ENCODE measurements at regions not wholly inside any gene's neighbourhood (a gene's known extent, or its start where the extent isn't known, plus 50 kb on each side); places are given as distances from the start of the nearest gene placed in this dataset.

GRCh38 chr5:12141496-12141895 lies 237.2 kb upstream of the CTNND2 start:
- no peak overlapping the region for H3K4me2 ChIP-seq (ENCODE audit: insufficient read depth, insufficient read length, low read length)
- peaks cover 0 to 15% (median 10%) of the 10 kb centered on the region in 3 experiments; a peak in 6 of 7 replicates for H3K36me3 Mint-ChIP-seq (ENCODE audit: insufficient read depth in 1 of 3, low read depth in 3 of 3)
- no peak overlapping the region for H2BK5ac ChIP-seq (ENCODE audit: insufficient read length, low read length)
- H3K27me3 ChIP-seq (ENCODE audit: insufficient read depth, low read length): no peaks in the 10 kb centered on the region
- H3T11ph ChIP-seq (ENCODE audit: low read length): no peak overlapping the region
- H3K18ac ChIP-seq (ENCODE audit: insufficient read length, low read depth, low read length): no peak overlapping the region
- H3K79me2 ChIP-seq (ENCODE audit: insufficient read depth, low read length): no peaks in the 10 kb centered on the region
- H3K79me1 ChIP-seq (ENCODE audit: insufficient read depth, low read depth, low read length, poor library complexity, severe bottlenecking): no peaks in the 10 kb centered on the region
- no peak overlapping the region for H3K4me3 Mint-ChIP-seq
- H3K27me3 Mint-ChIP-seq (ENCODE audit: low read depth): no peaks in the 10 kb centered on the region
- no CpG with 5 or more reads among the region's 2 CpGs for WGBS (ENCODE audit: extremely low coverage, insufficient read length, low lambda C conversion rate)
- H3K4ac ChIP-seq (ENCODE audit: low read depth, low read length): no peak overlapping the region
- no peaks in the 10 kb centered on the region for H3K9me3 ChIP-seq (ENCODE audit: control insufficient read depth, low read depth, low read length)
- DNase-seq: no peak
- H4K5ac ChIP-seq (ENCODE audit: insufficient read length, low read depth, low read length): no peak overlapping the region
- H3K56ac ChIP-seq (ENCODE audit: insufficient read length, low read depth, low read length): no peak overlapping the region
- H3K9ac ChIP-seq (ENCODE audit: extremely low read depth, insufficient read length, low read length): no peak overlapping the region
- H2AFZ ChIP-seq (ENCODE audit: low read length): no peak overlapping the region
- peaks cover 7 to 16% of the 10 kb centered on the region in 2 experiments for H3K9me3 Mint-ChIP-seq
- H2BK120ac ChIP-seq (ENCODE audit: low read depth, low read length, poor library complexity, severe bottlenecking): no peak overlapping the region
- TF ChIP-seq CTCF (conservative IDR thresholded peaks at IDR 0.05): no peak
- H3K4me1 ChIP-seq (ENCODE audit: insufficient read depth, low read length): no peaks in the 10 kb centered on the region
- H4K8ac ChIP-seq (replicated peaks; ENCODE audit: insufficient read length, low read depth, low read length): no peak overlapping the region
- no peak overlapping the region for H3K27ac ChIP-seq (ENCODE audit: insufficient read length, low read depth, low read length)
- no peak overlapping the region for H2BK12ac ChIP-seq (ENCODE audit: insufficient read length, low read depth, low read length)
- H3K27ac Mint-ChIP-seq: no peak overlapping the region
- no peaks in the 10 kb centered on the region for H3K4me1 Mint-ChIP-seq
- H2BK15ac ChIP-seq (ENCODE audit: low read depth, low read length): no peak overlapping the region
- no peak overlapping the region for H2BK20ac ChIP-seq (ENCODE audit: low read depth, low read length, poor library complexity, severe bottlenecking)
- H3K14ac ChIP-seq (ENCODE audit: insufficient read depth, low read length): no peak overlapping the region
- H3K23ac ChIP-seq (ENCODE audit: insufficient read length, low read depth, low read length): no peak overlapping the region
- H2AK5ac ChIP-seq (ENCODE audit: insufficient read length, low read length): no peak overlapping the region
- no peaks in the 10 kb centered on the region for H4K20me1 ChIP-seq (ENCODE audit: control insufficient read depth, insufficient read depth, insufficient read length)
- no peaks in the 10 kb centered on the region for H3K23me2 ChIP-seq (ENCODE audit: insufficient read length, low read depth, low read length, poor library complexity, severe bottlenecking)
- no peak overlapping the region for H4K91ac ChIP-seq (ENCODE audit: insufficient read length, low read depth, low read length)
